ENCODE measurements at regions not wholly inside any gene's neighbourhood (a gene's known extent, or its start where the extent isn't known, plus 50 kb on each side); places are given as distances from the start of the nearest gene placed in this dataset.

GRCh38 chr2:48238381-48238780 is 76.1 kb upstream of the FOXN2 start:
- TF ChIP-seq CTCF (IDR thresholded peaks at IDR 0.05) (no peak), POLR2A (IDR thresholded peaks at IDR 0.05) (no peak)
